ENCODE measurements at regions not wholly inside any gene's neighbourhood (a gene's known extent, or its start where the extent isn't known, plus 50 kb on each side); places are given as distances from the start of the nearest gene placed in this dataset.

- no peak for DNase-seq (ENCODE audit: low spot score)
- TF ChIP-seq CTCF (IDR thresholded peaks at IDR 0.05; ENCODE audit: extremely low read depth, missing control alignments), result no peak
Observed at GRCh38 chr2:66899109-66899508, 464.2 kb downstream of the MEIS1 start.

- no peak for TF ChIP-seq CTCF (IDR thresholded peaks at IDR 0.05; ENCODE audit: extremely low read depth, missing control alignments)
- DNase-seq (ENCODE audit: low spot score), result no peak
Observed at GRCh38 chr2:66899648-66900047, 464.7 kb downstream of the MEIS1 start.

GRCh38 chr2:66901344-66901743 is 466.4 kb downstream of the MEIS1 start:
- TF ChIP-seq CTCF (IDR thresholded peaks at IDR 0.05; ENCODE audit: extremely low read depth, missing control alignments), result no peak
- no peak for DNase-seq (ENCODE audit: low spot score)

- TF ChIP-seq CTCF (IDR thresholded peaks at IDR 0.05; ENCODE audit: extremely low read depth, missing control alignments), result no peak
- no peak for DNase-seq (ENCODE audit: low spot score)
Observed at GRCh38 chr2:66903183-66903582, 468.3 kb downstream of the MEIS1 start.

GRCh38 chr2:66903745-66904465 is 469.0 kb downstream of the MEIS1 start:
- DNase-seq (ENCODE audit: low spot score), result no peak
- no peak for TF ChIP-seq CTCF (IDR thresholded peaks at IDR 0.05; ENCODE audit: extremely low read depth, missing control alignments)

- DNase-seq (ENCODE audit: low spot score), result no peak
- TF ChIP-seq CTCF (IDR thresholded peaks at IDR 0.05; ENCODE audit: extremely low read depth, missing control alignments), result no peak
Observed at GRCh38 chr2:66915237-66915636, 480.3 kb downstream of the MEIS1 start.

GRCh38 chr2:66919286-66919685 is 477.8 kb upstream of the ETAA1 start:
- no peak for TF ChIP-seq CTCF (IDR thresholded peaks at IDR 0.05; ENCODE audit: extremely low read depth, missing control alignments)
- DNase-seq (ENCODE audit: low spot score), result no peak
